ENCODE measurements at regions not wholly inside any gene's neighbourhood (a gene's known extent, or its start where the extent isn't known, plus 50 kb on each side); places are given as distances from the start of the nearest gene placed in this dataset.
"Not testable (repeated sequence)": the region's sequence is repeated elsewhere in the genome, so short reads cannot be mapped to it uniquely, and the experiment has no call there.

DNA sequence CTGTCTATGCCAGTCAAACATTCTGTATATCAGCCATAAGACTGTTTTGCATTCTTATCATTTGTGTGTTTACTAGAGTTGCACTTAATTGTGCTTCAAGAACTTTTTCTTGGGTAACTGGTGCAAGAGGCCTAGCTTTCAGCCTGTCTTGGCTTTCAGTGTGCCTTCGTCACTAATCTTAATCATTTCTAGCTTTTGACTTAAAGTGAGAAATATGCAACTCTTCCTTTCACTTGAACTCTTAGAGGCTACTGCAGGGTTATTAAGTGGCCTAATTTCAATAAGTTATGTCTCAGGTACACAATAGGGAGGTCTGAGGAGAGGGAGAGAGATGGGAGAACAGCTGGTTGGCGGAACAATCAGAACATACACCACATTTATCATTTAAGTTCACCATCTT, 62.1 kb upstream of the FAN1 start:
- TF ChIP-seq, protein P1, sequence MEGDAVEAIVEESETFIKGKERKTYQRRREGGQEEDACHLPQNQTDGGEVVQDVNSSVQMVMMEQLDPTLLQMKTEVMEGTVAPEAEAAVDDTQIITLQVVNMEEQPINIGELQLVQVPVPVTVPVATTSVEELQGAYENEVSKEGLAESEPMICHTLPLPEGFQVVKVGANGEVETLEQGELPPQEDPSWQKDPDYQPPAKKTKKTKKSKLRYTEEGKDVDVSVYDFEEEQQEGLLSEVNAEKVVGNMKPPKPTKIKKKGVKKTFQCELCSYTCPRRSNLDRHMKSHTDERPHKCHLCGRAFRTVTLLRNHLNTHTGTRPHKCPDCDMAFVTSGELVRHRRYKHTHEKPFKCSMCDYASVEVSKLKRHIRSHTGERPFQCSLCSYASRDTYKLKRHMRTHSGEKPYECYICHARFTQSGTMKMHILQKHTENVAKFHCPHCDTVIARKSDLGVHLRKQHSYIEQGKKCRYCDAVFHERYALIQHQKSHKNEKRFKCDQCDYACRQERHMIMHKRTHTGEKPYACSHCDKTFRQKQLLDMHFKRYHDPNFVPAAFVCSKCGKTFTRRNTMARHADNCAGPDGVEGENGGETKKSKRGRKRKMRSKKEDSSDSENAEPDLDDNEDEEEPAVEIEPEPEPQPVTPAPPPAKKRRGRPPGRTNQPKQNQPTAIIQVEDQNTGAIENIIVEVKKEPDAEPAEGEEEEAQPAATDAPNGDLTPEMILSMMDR (IDR thresholded peaks at IDR 0.05), result not testable (repeated sequence)
- TF ChIP-seq POLR2A (IDR thresholded peaks at IDR 0.05), result not testable (repeated sequence)

Measured in gastroesophageal sphincter (tissue), 3 donors.